HUES48 (cell line): ENCODE measurements at regions not wholly inside any gene's neighbourhood (a gene's known extent, or its start where the extent isn't known, plus 50 kb on each side); places are given as distances from the start of the nearest gene placed in this dataset.

ENCODE experiments used
- H3K27ac ChIP-seq: one replicate; pipeline ENCODE4 v1.7.0; 2013; ENCODE audit warnings: low read depth, low read length, inconsistent platforms
- H3K27me3 ChIP-seq: 2 replicates; pipeline ENCODE4 v1.6.1; 2013; ENCODE audit warnings: mild to moderate bottlenecking, low read length; ENCODE audit not compliant: control insufficient read depth, insufficient read depth
- H3K36me3 ChIP-seq: 2 replicates; pipeline ENCODE4 v1.6.1; 2013; ENCODE audit warnings: low read length; ENCODE audit not compliant: control insufficient read depth, insufficient read depth
- H3K4me1 ChIP-seq: 2 replicates; pipeline ENCODE4 v1.6.1; 2013; ENCODE audit warnings: mild to moderate bottlenecking, low read length; ENCODE audit not compliant: control insufficient read depth, insufficient read depth
- H3K4me3 ChIP-seq: 2 replicates; pipeline ENCODE4 v1.5.1; 2013; ENCODE audit warnings: mild to moderate bottlenecking, low read depth, low read length
- H3K9ac ChIP-seq: 2 replicates; pipeline ENCODE4 v1.6.1; 2013; ENCODE audit warnings: mild to moderate bottlenecking, low read depth, low read length, moderate library complexity
- H3K9me3 ChIP-seq: 2 replicates; pipeline ENCODE4 v1.6.1; 2013; ENCODE audit warnings: low read length; ENCODE audit not compliant: control insufficient read depth, insufficient read depth

GRCh38 chr2:12170121-12170520 is 423.7 kb downstream of the LPIN1 start:
- Histone ChIP-seq H3K4me3 (no peak overlapping the region), H3K36me3 (no peaks in the 10 kb centered on the region), H3K9ac (no peak overlapping the region), H3K27me3 (no peaks in the 10 kb centered on the region), H3K27ac (no peak overlapping the region), H3K9me3 (no peaks in the 10 kb centered on the region), H3K4me1 (no peaks in the 10 kb centered on the region)

GRCh38 chr2:12173271-12173942 is 427.0 kb downstream of the LPIN1 start:
- no peaks in the 10 kb centered on the region for H3K4me1 ChIP-seq
- no peaks in the 10 kb centered on the region for H3K27me3 ChIP-seq
- H3K36me3 ChIP-seq, result no peaks in the 10 kb centered on the region
- H3K4me3 ChIP-seq, result no peak overlapping the region
- H3K9ac ChIP-seq, result no peak overlapping the region
- no peaks in the 10 kb centered on the region for H3K9me3 ChIP-seq
- H3K27ac ChIP-seq, result no peak overlapping the region

DNA sequence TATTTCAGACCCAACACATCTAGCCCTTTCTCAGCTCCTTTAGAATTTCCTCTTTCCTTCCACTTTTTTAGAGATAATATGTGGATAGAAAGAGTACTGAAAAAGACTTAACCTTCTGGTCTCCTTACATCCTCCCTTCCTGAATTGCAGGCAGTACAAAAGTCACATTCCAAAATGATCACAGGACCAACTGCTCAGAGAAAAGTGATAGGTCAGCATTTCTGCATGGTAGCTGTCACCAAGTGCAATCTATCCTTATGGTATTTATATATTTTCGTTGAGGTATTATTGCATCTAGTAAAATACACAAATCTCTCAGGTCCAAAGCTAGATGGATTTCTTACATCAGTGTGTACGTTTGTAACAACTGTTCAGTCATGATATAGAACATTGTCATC is 427.5 kb downstream of the LPIN1 start:
- Histone ChIP-seq H3K27me3 (no peaks in the 10 kb centered on the region), H3K9ac (no peak overlapping the region), H3K9me3 (no peaks in the 10 kb centered on the region), H3K4me1 (no peaks in the 10 kb centered on the region), H3K27ac (no peak overlapping the region), H3K36me3 (no peaks in the 10 kb centered on the region), H3K4me3 (no peak overlapping the region)

DNA sequence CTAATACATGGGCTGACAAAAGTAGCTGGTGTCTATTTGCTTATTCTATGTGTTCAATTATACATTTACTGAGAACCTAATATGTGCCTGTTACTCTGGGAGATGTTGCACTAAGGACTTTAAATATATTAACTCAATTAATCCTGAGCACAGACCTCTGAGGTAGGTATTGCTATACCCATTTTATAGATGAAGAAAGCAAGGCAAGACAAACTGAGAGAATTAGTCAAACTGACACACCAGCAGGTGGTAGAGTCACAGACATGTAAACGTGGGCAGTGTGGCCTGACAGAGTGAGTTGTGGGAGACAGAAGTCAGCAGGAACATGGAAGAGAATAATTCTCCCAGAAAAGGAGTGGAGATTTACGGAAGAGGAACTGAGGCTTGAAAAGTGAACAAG is 428.9 kb downstream of the LPIN1 start:
- Histone ChIP-seq H3K27me3 (no peaks in the 10 kb centered on the region), H3K9ac (no peak overlapping the region), H3K4me3 (no peak overlapping the region), H3K27ac (no peak overlapping the region), H3K9me3 (no peaks in the 10 kb centered on the region), H3K4me1 (no peaks in the 10 kb centered on the region), H3K36me3 (no peaks in the 10 kb centered on the region)

- Histone ChIP-seq H3K27me3 (no peaks in the 10 kb centered on the region), H3K9ac (no peak overlapping the region), H3K27ac (no peak overlapping the region), H3K9me3 (no peaks in the 10 kb centered on the region), H3K4me3 (no peak overlapping the region), H3K4me1 (no peaks in the 10 kb centered on the region), H3K36me3 (no peaks in the 10 kb centered on the region)
Observed at GRCh38 chr2:12176623-12177454, 430.4 kb downstream of the LPIN1 start.

DNA sequence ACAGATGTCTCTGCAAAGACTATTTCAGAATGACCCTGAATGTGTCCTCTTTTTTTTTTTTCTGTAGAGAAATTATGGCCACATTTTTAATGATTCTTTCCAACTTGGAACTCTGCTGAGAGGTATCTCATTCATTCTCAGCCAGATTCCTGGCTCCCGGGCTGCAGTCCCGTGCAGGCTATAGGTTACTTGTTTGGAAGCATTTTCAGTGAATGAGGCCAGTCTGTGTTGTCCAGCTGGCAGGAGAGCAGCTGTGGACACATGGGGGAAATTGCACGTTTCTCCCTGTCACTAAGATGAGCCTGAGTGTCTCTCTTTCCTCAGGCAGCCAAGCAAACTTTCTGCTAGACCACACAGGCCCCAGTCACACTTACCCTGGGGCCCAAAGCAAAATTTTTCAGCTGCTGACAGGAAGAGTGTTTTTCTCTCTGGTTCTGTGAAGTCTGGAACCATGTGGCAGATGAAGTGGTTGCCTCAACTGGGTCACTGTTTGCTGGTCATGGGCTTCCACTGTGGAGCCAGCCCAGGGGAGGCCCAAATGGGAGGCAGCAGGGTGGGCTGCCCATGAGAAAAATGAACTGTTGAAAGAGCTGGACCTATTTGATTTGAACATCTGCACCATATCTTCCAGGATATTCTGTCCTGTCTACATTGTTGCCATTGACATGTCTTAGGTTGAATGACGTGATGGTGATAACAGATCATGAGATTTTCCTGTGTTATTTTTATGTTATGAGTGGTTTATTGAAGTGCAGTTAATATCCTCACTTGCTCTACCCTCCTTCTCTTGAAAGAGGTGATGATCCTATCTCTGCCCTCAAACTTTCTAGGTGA is 431.2 kb downstream of the LPIN1 start:
- Histone ChIP-seq H3K4me3 (no peak overlapping the region), H3K4me1 (no peaks in the 10 kb centered on the region), H3K27ac (no peak overlapping the region), H3K9me3 (no peaks in the 10 kb centered on the region), H3K27me3 (no peaks in the 10 kb centered on the region), H3K36me3 (no peaks in the 10 kb centered on the region), H3K9ac (no peak overlapping the region)

DNA sequence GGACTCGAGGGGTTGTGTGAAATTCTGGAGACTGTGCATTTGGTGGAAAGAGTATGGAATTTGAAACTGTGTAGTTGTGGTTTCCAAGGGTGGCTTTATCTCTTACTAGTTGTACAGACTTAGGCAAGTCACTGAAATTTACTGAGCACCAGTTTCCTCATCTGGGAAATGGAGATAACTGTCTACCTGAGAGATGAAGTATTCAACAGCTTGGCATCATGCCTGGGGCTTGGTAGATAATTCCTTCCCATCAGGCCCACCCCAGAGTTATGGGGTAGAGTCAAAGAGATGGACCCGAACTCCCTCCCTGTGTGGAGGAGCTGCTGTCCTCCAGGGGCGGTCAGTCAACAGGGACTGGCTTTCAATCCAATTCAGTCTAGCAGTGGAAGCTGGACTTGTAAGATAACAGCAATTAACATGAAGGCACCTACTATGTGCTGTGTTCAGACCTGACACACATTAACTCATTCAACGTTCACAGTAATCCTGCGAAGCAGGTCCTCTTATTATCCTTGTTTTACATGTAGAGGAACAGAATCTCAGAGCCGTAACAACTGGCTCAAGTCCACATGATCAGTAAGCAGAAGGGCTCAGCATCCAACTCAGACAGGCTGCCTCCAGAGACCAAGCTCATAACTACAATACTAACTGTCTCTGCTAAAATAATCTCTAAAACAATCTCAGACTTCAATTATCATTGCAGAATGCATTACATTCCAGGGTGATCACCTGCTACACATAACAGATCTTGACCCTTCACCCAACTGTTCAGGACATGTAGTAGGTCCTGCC is 432.1 kb downstream of the LPIN1 start:
- Histone ChIP-seq H3K4me3 (no peak overlapping the region), H3K4me1 (no peaks in the 10 kb centered on the region), H3K9me3 (no peaks in the 10 kb centered on the region), H3K9ac (no peak overlapping the region), H3K27me3 (no peaks in the 10 kb centered on the region), H3K36me3 (no peaks in the 10 kb centered on the region), H3K27ac (no peak overlapping the region)

- Histone ChIP-seq H3K9me3 (no peaks in the 10 kb centered on the region), H3K9ac (no peak overlapping the region), H3K27ac (no peak overlapping the region)
Observed at GRCh38 chr2:12180031-12180430, 433.6 kb downstream of the LPIN1 start.

DNA sequence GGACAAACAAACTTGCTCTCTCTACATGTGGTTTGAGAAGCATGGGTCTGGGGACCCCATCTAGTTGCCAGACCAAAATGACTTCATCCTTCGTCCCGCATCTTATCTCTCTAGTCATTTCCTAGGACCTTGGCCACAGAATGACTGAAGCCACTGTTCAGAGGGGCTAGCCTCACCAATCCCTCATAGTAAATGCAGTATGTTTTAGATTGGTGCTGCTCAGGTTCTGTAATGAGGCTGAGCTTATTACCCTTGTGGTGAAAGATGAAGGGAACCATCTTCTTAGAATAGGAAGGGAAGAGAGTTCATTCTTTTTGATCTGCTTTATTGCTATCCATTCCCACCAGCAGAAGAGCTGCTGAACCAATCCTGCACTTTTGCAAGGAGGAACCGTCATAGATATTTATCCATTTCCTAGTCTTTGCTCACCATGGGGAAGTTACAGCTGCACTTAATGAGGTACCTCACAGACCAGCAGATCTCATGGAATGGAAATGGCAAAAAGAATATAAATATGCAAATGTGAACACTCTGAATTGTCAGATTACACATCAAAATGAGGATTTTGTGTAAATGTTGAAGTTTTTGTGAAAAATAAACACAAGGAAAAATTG is 436.7 kb downstream of the LPIN1 start:
- Histone ChIP-seq H3K27ac (no peak overlapping the region), H3K27me3 (no peaks in the 10 kb centered on the region), H3K9me3 (no peaks in the 10 kb centered on the region), H3K4me3 (no peak overlapping the region), H3K4me1 (no peaks in the 10 kb centered on the region), H3K9ac (no peak overlapping the region), H3K36me3 (no peaks in the 10 kb centered on the region)

More at GRCh38 chr2:12180031-12180430, 433.6 kb downstream of the LPIN1 start:
- Histone ChIP-seq H3K36me3 (no peaks in the 10 kb centered on the region), H3K27me3 (no peaks in the 10 kb centered on the region), H3K4me1 (no peaks in the 10 kb centered on the region), H3K4me3 (no peak overlapping the region)

DNA sequence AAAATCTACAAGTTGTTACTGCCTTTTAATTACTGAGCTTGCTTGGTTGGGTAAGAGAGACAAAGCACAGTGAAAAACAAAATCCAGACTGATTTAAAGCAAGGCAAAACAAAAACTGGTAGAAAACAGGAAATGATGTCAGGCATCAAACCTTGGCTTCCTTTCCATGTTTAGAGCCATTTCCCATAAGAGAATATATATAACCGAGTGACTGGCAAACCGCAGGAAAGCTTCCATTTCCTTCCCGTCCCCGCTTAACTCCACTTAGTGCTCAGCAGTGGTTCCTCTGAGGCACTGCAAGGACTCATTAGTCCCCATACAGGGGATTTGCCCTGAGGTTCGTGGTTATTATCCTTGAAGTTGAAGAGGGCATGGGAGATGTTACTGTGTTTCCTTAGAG is 446.3 kb downstream of the LPIN1 start:
- Histone ChIP-seq H3K27me3 (no peaks in the 10 kb centered on the region), H3K4me1 (no peaks in the 10 kb centered on the region), H3K4me3 (no peak overlapping the region), H3K27ac (no peak overlapping the region), H3K9ac (no peak overlapping the region), H3K9me3 (no peaks in the 10 kb centered on the region; the same call in 1 of the 2 replicates), H3K36me3 (no peaks in the 10 kb centered on the region)
